ENCODE measurements at regions not wholly inside any gene's neighbourhood (a gene's known extent, or its start where the extent isn't known, plus 50 kb on each side); places are given as distances from the start of the nearest gene placed in this dataset.

DNA sequence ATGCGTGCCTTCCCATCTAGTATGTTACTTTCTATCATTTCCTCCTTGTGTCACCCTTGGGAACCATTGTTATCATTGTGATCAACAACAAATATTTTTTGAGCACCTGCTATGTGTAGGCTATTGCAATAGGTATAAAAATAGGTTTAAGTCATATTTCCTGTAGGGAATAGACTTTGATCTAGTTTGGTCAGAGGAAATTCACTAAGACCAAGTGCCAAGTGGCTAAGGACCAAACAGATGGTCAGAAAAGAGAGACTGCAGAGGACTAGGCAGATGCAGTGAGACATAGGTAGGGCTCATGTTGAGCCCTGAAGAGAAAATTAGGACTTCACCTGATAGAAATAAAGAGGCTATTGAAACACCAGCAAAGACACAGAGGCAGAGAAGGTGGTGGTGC lies 430.0 kb upstream of the ADAMTSL1 start:
- TF ChIP-seq CTCF (IDR thresholded peaks at IDR 0.05) (no peak), POLR2A (IDR thresholded peaks at IDR 0.05) (no peak)

All from prostate gland (tissue), 2 donors.